ENCODE measurements at regions not wholly inside any gene's neighbourhood (a gene's known extent, or its start where the extent isn't known, plus 50 kb on each side); places are given as distances from the start of the nearest gene placed in this dataset.

- DNase-seq, result no peak
Observed at GRCh38 chr17:69719474-69720048, 305.1 kb downstream of the MAP2K6 start.

GRCh38 chr17:69722518-69722917 is 308.0 kb downstream of the MAP2K6 start:
- no peak for DNase-seq

GRCh38 chr17:69723316-69723715 is 308.8 kb downstream of the MAP2K6 start:
- no peak for DNase-seq

GRCh38 chr17:69723741-69724140 is 309.2 kb downstream of the MAP2K6 start:
- no peak for DNase-seq

GRCh38 chr17:69724238-69724637 is 309.7 kb downstream of the MAP2K6 start:
- DNase-seq, result no peak

GRCh38 chr17:69725146-69725545 is 310.6 kb downstream of the MAP2K6 start:
- no peak for DNase-seq

GRCh38 chr17:69728816-69729215 is 314.3 kb downstream of the MAP2K6 start:
- no peak for DNase-seq

GRCh38 chr17:69729944-69730343 is 315.4 kb downstream of the MAP2K6 start:
- peak; percentile 47 for DNase-seq

GRCh38 chr17:69732272-69732918 is 317.9 kb downstream of the MAP2K6 start:
- DNase-seq, result no peak

- peak; percentile 89 for DNase-seq
Observed at GRCh38 chr17:69733171-69734012, 318.9 kb downstream of the MAP2K6 start.

GRCh38 chr17:69734656-69735055 is 320.2 kb downstream of the MAP2K6 start:
- peak; percentile 50 for DNase-seq

- no peak for DNase-seq
Observed at GRCh38 chr17:69735285-69735684, 320.8 kb downstream of the MAP2K6 start.

- DNase-seq, result no peak
Observed at GRCh38 chr17:69743091-69743490, 328.6 kb downstream of the MAP2K6 start.

GRCh38 chr17:69744512-69745070 is 330.1 kb downstream of the MAP2K6 start:
- no peak for DNase-seq

GRCh38 chr17:69749911-69750310 is 325.1 kb upstream of the KCNJ16 start:
- no peak for DNase-seq

- peak; percentile 59 for DNase-seq
Observed at GRCh38 chr17:69757688-69758430, 317.2 kb upstream of the KCNJ16 start.

- DNase-seq, result no peak
Observed at GRCh38 chr17:69760562-69760961, 314.5 kb upstream of the KCNJ16 start.

GRCh38 chr17:69761011-69761410 is 314.0 kb upstream of the KCNJ16 start:
- peak; percentile 30 for DNase-seq

- DNase-seq, result peak; percentile 89
Observed at GRCh38 chr17:69761767-69762321, 313.2 kb upstream of the KCNJ16 start.

- peak; percentile 47 for DNase-seq
Observed at GRCh38 chr17:69762359-69762758, 312.7 kb upstream of the KCNJ16 start.

GRCh38 chr17:69762766-69763165 is 312.3 kb upstream of the KCNJ16 start:
- no peak for DNase-seq

- DNase-seq, result peak; percentile 59
Observed at GRCh38 chr17:69763503-69763902, 311.5 kb upstream of the KCNJ16 start.
